Body of pancreas (tissue), 4 donors: ENCODE measurements at regions not wholly inside any gene's neighbourhood (a gene's known extent, or its start where the extent isn't known, plus 50 kb on each side); places are given as distances from the start of the nearest gene placed in this dataset.

Experiments
- POLR2A ChIP-seq, 3 donors: fragments of 450-650 bp; IDR thresholded peaks; one replicate each; pipeline ENCODE4 v1.6.1; 2016; ENCODE audit warnings: antibody characterized with exemption in 3 of 3, mild to moderate bottlenecking in 2 of 3
- TF ChIP-seq, protein P1 (sequence below), 7 experiments: fragments of 450-650 bp in 4 of 7; fragments of 200-600 bp in 3 of 7; sonication (generic) in 3 of 7; IDR thresholded peaks; one replicate each; pipeline ENCODE4 v1.5.1; 2016 to 2019; ENCODE audit warnings: antibody characterized with exemption in 7 of 7

- TF ChIP-seq, protein P1, sequence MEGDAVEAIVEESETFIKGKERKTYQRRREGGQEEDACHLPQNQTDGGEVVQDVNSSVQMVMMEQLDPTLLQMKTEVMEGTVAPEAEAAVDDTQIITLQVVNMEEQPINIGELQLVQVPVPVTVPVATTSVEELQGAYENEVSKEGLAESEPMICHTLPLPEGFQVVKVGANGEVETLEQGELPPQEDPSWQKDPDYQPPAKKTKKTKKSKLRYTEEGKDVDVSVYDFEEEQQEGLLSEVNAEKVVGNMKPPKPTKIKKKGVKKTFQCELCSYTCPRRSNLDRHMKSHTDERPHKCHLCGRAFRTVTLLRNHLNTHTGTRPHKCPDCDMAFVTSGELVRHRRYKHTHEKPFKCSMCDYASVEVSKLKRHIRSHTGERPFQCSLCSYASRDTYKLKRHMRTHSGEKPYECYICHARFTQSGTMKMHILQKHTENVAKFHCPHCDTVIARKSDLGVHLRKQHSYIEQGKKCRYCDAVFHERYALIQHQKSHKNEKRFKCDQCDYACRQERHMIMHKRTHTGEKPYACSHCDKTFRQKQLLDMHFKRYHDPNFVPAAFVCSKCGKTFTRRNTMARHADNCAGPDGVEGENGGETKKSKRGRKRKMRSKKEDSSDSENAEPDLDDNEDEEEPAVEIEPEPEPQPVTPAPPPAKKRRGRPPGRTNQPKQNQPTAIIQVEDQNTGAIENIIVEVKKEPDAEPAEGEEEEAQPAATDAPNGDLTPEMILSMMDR (IDR thresholded peaks at IDR 0.05) = no peak
- TF ChIP-seq POLR2A (IDR thresholded peaks at IDR 0.05) = no peak
Observed at GRCh38 chr1:38728585-38728908, 131.0 kb downstream of the RRAGC start.
